GM12878 (cell line): ENCODE measurements at regions not wholly inside any gene's neighbourhood (a gene's known extent, or its start where the extent isn't known, plus 50 kb on each side); places are given as distances from the start of the nearest gene placed in this dataset.
A peak's percentile ranks its signal among the peaks of the same experiment; 100 is the strongest.

Source experiments
- BACH1 ChIP-seq: fragments of 450-650 bp; IDR thresholded peaks from 2 replicates; pipeline ENCODE4 v1.6.1; 2017; ENCODE audit warnings: mild to moderate bottlenecking, borderline replicate concordance
- CHD1 ChIP-seq: IDR thresholded peaks from 2 replicates; pipeline ENCODE4 v1.6.1; 2012; ENCODE audit warnings: low read depth, low read length, improper control_type of control experiment
- CREM ChIP-seq: IDR thresholded peaks from 2 replicates; pipeline ENCODE4 v1.6.1; 2014; ENCODE audit warnings: antibody characterized with exemption, low read depth
- GABPA ChIP-seq: IDR thresholded peaks from 2 replicates; pipeline ENCODE4 v1.6.1; 2014; ENCODE audit warnings: antibody characterized with exemption, low read depth, mild to moderate bottlenecking, inconsistent platforms
- MYC ChIP-seq: IDR thresholded peaks from 2 replicates; pipeline ENCODE4 v1.6.1; 2011; ENCODE audit warnings: mild to moderate bottlenecking, low read length, moderate library complexity, inconsistent platforms; ENCODE audit not compliant: insufficient read depth, insufficient replicate concordance, insufficient read length, severe bottlenecking
- NKRF ChIP-seq: fragments of 450-650 bp; conservative IDR thresholded peaks from 2 replicates; pipeline ENCODE4 v1.6.1; 2017; ENCODE audit warnings: mild to moderate bottlenecking, moderate library complexity
- REST ChIP-seq: IDR thresholded peaks from 2 replicates; pipeline ENCODE4 v1.6.1; 2012; ENCODE audit warnings: mild to moderate bottlenecking, low read depth, low read length
- SKIL ChIP-seq: fragments of 450-650 bp; IDR thresholded peaks from 2 replicates; pipeline ENCODE4 v1.6.1; 2017; ENCODE audit warnings: mild to moderate bottlenecking, low read depth, inconsistent platforms; ENCODE audit not compliant: poor library complexity, severe bottlenecking
- SMAD1 ChIP-seq: fragments of 450-650 bp; IDR thresholded peaks from 2 replicates; pipeline ENCODE4 v1.6.1; 2018; ENCODE audit warnings: mild to moderate bottlenecking, low read depth; ENCODE audit not compliant: partially characterized antibody
- ZNF24 ChIP-seq: fragments of 450-650 bp; IDR thresholded peaks from 2 replicates; pipeline ENCODE4 v1.6.1; 2017; ENCODE audit warnings: antibody characterized with exemption, mild to moderate bottlenecking
- ZZZ3 ChIP-seq: IDR thresholded peaks from 2 replicates; pipeline ENCODE4 v1.6.1; 2011; ENCODE audit warnings: low read depth; ENCODE audit not compliant: control insufficient read depth, insufficient read length
- TF ChIP-seq, protein P1 (sequence below): fragments of 450-650 bp; IDR thresholded peaks from 2 replicates; pipeline ENCODE4 v1.6.1; 2018; ENCODE audit warnings: borderline replicate concordance, mild to moderate bottlenecking; ENCODE audit not compliant: partially characterized antibody
- TF ChIP-seq, protein P2 (sequence below): IDR thresholded peaks from 2 replicates; pipeline ENCODE4 v1.6.1; 2012; ENCODE audit warnings: low read depth, low read length, improper control_type of control experiment
- TF ChIP-seq, protein P3 (sequence below): fragments of 450-650 bp; IDR thresholded peaks from 2 replicates; pipeline ENCODE4 v1.6.1; 2017; ENCODE audit warnings: low read depth, mild to moderate bottlenecking, moderate library complexity

- TF ChIP-seq NKRF (no peak), CHD1 (no peak), SKIL (no peak), MYC (no peak), BACH1 (no peak), GABPA (no peak), SMAD1 (no peak), REST (no peak), CREM (peak; percentile 51; the same call in 1 of the 2 replicates), ZZZ3 (no peak), ZNF24 (no peak)
- TF ChIP-seq, protein P1, sequence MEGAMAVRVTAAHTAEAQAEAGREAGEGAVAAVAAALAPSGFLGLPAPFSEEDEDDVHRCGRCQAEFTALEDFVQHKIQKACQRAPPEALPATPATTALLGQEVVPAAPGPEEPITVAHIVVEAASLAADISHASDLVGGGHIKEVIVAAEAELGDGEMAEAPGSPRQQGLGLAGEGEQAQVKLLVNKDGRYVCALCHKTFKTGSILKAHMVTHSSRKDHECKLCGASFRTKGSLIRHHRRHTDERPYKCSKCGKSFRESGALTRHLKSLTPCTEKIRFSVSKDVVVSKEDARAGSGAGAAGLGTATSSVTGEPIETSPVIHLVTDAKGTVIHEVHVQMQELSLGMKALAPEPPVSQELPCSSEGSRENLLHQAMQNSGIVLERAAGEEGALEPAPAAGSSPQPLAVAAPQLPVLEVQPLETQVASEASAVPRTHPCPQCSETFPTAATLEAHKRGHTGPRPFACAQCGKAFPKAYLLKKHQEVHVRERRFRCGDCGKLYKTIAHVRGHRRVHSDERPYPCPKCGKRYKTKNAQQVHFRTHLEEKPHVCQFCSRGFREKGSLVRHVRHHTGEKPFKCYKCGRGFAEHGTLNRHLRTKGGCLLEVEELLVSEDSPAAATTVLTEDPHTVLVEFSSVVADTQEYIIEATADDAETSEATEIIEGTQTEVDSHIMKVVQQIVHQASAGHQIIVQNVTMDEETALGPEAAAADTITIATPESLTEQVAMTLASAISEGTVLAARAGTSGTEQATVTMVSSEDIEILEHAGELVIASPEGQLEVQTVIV = no peak
- TF ChIP-seq, protein P2, sequence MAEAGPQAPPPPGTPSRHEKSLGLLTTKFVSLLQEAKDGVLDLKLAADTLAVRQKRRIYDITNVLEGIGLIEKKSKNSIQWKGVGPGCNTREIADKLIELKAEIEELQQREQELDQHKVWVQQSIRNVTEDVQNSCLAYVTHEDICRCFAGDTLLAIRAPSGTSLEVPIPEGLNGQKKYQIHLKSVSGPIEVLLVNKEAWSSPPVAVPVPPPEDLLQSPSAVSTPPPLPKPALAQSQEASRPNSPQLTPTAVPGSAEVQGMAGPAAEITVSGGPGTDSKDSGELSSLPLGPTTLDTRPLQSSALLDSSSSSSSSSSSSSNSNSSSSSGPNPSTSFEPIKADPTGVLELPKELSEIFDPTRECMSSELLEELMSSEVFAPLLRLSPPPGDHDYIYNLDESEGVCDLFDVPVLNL = no peak
- TF ChIP-seq, protein P3, sequence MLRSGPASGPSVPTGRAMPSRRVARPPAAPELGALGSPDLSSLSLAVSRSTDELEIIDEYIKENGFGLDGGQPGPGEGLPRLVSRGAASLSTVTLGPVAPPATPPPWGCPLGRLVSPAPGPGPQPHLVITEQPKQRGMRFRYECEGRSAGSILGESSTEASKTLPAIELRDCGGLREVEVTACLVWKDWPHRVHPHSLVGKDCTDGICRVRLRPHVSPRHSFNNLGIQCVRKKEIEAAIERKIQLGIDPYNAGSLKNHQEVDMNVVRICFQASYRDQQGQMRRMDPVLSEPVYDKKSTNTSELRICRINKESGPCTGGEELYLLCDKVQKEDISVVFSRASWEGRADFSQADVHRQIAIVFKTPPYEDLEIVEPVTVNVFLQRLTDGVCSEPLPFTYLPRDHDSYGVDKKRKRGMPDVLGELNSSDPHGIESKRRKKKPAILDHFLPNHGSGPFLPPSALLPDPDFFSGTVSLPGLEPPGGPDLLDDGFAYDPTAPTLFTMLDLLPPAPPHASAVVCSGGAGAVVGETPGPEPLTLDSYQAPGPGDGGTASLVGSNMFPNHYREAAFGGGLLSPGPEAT = peak; percentile 82
Observed at GRCh38 chr3:43181202-43181821, 75.4 kb upstream of the POMGNT2 start (continued).
